ENCODE measurements at regions not wholly inside any gene's neighbourhood (a gene's known extent, or its start where the extent isn't known, plus 50 kb on each side); places are given as distances from the start of the nearest gene placed in this dataset.

DNA sequence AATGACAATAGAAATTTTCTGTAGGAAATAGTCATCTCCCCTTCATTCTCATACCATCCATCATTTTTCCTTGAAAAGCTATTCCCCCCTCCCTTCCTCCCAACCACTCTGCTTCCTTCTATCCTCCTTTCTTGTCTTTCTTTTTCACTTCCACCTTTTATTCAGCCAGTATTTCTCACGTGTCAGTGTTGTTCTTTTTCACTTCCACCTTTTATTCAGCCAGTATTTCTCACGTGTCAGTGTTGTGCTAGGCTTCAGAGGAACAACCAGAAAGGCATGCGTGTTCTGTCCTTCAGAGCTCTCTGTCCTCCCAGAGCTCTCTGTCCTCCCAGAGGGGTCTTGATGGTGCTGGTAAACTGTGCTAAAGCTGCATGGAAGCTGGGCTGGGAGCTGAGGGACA is 419.6 kb downstream of the GADD45G start:
- TF ChIP-seq, protein P1, sequence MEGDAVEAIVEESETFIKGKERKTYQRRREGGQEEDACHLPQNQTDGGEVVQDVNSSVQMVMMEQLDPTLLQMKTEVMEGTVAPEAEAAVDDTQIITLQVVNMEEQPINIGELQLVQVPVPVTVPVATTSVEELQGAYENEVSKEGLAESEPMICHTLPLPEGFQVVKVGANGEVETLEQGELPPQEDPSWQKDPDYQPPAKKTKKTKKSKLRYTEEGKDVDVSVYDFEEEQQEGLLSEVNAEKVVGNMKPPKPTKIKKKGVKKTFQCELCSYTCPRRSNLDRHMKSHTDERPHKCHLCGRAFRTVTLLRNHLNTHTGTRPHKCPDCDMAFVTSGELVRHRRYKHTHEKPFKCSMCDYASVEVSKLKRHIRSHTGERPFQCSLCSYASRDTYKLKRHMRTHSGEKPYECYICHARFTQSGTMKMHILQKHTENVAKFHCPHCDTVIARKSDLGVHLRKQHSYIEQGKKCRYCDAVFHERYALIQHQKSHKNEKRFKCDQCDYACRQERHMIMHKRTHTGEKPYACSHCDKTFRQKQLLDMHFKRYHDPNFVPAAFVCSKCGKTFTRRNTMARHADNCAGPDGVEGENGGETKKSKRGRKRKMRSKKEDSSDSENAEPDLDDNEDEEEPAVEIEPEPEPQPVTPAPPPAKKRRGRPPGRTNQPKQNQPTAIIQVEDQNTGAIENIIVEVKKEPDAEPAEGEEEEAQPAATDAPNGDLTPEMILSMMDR (IDR thresholded peaks at IDR 0.05) = no peak
- no peak for TF ChIP-seq POLR2A (IDR thresholded peaks at IDR 0.05)
